NCI-H460 (cell line): ENCODE measurements at regions not wholly inside any gene's neighbourhood (a gene's known extent, or its start where the extent isn't known, plus 50 kb on each side); places are given as distances from the start of the nearest gene placed in this dataset.
"Not testable (repeated sequence)": the region's sequence is repeated elsewhere in the genome, so short reads cannot be mapped to it uniquely, and the experiment has no call there.

Experiments
- DNase-seq: peaks from one replicate; pipeline ENCODE4 v3.0.0-alpha.2; 2016; ENCODE audit warnings: low read depth; ENCODE audit errors: extremely low read depth

- DNase-seq = no peak
Measured at GRCh38 chr3:16704941-16705340, 99.7 kb upstream of the DAZL start.

DNA sequence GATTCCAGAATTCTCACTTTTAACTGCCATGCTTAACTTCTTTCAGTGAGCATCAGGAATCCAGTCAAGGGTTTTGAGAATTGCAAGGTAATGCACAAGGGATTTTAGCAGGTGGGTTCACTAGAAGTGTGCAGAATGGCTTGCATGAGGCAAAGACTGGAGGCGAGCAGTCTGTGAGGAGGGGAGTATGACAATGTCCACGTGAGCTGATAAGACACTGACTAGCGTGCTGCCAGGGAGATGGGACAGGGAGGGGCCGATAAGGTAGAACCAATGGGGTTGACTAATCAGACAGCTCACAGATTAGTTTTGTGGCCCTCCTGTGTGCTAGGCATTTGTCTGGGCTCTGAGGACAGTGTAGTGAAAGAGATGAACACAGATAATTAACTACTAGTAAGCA, 102.0 kb upstream of the DAZL start:
- no peak for DNase-seq

GRCh38 chr3:16708285-16708684, 103.1 kb upstream of the DAZL start:
- DNase-seq = no peak

GRCh38 chr3:16711691-16712090, 106.5 kb upstream of the DAZL start:
- not testable (repeated sequence) for DNase-seq

- DNase-seq = no peak
Measured at GRCh38 chr3:16715281-16715680, 110.1 kb upstream of the DAZL start.

- no peak for DNase-seq
Measured at GRCh38 chr3:16719426-16719825, 114.2 kb upstream of the DAZL start.

- no peak for DNase-seq
Measured at GRCh38 chr3:16720367-16720940, 115.2 kb upstream of the DAZL start.

- no peak for DNase-seq
Measured at GRCh38 chr3:16721494-16721893, 116.3 kb upstream of the DAZL start.

DNA sequence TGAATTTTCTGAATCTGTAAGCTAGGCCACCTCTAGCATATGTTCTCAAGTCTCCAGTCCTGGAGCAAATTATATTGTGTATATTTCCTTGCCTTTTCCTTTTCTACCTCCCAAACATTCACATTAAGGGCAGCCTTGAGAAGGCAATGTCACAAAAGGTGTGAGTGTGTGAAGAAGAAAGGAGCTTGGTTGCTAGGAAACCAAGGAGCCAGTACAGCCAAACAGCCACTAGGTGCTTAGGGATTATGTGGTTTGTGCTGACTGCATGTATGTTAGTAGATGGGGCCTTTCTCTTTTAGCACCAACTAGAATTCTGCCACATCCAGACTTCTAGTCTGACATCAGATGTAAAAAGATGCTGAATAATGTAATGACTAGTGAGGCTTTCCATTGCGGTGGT, 118.8 kb upstream of the DAZL start:
- no peak for DNase-seq

GRCh38 chr3:16724487-16724886, 119.3 kb upstream of the DAZL start:
- no peak for DNase-seq

- DNase-seq = no peak
Measured at GRCh38 chr3:16725972-16726371, 120.7 kb upstream of the DAZL start.

- DNase-seq = peak; percentile 3
Measured at GRCh38 chr3:16728770-16729745, 123.8 kb upstream of the DAZL start.

DNA sequence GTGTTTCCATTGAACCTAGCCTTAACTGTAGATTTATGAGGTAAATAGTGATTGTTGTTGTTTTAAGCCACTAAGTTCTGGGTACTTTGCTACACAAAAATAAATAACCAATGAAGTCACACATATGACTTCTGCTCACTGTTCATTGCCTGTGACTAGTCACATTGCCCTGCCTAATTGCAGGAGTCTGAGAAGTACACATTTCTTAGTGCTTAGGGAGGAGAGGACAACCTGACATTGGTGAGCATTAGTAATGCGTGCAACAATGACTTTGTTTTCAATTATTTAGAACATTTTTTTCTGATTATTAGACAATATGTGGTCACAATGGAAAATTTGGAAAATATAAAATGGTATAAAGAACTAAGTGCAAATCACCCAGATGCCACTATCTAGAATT, 133.2 kb upstream of the DAZL start:
- DNase-seq = no peak

DNA sequence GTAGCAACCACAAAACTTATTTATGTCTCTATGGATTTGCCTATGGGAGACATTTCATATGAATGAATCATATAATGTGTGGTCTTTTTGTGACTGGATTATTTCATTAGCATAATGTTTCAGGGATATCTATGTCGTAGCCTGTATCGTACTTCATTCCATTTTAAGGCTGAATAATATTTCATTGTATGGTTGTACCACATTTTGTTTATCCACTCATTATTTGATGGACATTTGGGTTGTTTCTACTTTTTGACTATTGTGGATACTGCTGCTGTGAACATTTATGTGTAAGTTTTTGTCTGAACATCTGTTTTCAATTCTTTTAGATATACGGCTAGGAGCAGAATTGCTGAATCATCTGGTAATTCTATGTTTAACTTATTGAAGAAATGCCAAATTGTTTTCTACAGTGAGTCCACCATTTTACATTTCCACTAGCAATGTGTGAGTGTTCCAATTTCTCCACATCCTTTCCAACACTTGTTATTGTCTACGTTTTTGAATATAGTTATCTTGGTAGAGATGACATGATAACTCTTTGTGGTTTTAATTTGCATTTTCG, 134.4 kb upstream of the DAZL start:
- no peak for DNase-seq

DNA sequence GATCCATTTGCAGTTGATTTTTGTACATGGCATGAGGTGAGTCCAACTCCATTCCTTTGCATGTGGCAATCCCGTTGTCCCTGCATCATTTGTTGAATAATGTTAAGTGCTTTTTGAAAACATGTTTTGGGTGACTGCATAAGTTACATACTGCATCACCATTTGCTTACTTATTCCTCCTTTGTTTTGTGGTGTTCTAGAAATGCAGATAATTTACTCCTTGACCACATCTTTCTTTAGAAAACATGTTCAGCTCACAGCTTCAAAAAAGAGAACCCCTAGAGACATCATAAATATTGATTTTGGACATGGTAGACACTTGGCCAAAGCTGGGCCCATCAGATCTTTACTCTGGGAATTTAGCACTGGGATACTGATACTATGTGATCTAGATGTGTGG, 135.3 kb upstream of the DAZL start:
- no peak for DNase-seq

- no peak for DNase-seq
Measured at GRCh38 chr3:16741103-16741758, 136.0 kb upstream of the DAZL start.

- DNase-seq = no peak
Measured at GRCh38 chr3:16741890-16742289, 136.7 kb upstream of the DAZL start.

- no peak for DNase-seq
Measured at GRCh38 chr3:16743276-16743675, 138.1 kb upstream of the DAZL start.

DNA sequence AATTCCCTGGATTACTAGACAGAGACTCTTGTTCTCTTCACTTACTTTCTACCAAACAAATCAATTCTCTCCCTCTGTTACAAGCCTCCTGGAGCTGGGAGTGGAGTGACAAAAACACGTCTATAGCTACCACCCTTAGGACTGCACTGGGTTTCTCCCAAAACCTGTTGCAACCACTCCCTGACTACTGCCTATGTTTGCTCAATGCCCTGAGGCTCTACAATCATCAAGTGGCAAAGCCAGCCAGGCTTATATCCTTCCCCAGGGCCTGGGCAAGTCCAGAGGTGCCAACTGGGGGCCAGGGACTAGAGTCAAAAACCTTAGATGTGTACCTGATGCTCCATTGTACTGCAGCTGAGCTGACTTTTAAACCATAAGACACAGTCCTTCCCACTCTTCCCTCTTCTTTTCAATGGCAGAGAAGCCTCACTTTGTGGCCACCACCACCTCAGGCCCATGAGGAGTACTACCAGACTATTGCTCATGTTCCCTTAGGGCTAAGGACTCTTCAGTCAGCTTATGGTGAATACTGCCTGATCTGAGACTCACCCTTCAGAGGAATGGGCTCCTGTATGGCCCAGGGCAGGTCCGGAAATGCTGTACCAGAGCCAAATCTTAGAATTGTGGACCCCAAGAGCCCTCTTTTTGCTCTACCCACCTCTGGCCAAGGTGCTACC, 125.4 kb upstream of the PLCL2 start:
- no peak for DNase-seq

GRCh38 chr3:16761571-16761970, 123.2 kb upstream of the PLCL2 start:
- DNase-seq = no peak

- no peak for DNase-seq
Measured at GRCh38 chr3:16765661-16766060, 119.1 kb upstream of the PLCL2 start.
